Retinal pigment epithelial cell (primary cell): ENCODE measurements at regions not wholly inside any gene's neighbourhood (a gene's known extent, or its start where the extent isn't known, plus 50 kb on each side); places are given as distances from the start of the nearest gene placed in this dataset.

Experiments used
- DNase-seq: peaks from one replicate; pipeline ENCODE4 v3.0.0-alpha.2; 2010; ENCODE audit warnings: low read depth
- H3K4me3 ChIP-seq: 2 replicates; pipeline ENCODE4 v1.5.1; 2011; ENCODE audit warnings: mild to moderate bottlenecking, low read length, control low read depth, moderate library complexity
- TF ChIP-seq, protein P1 (sequence below): conservative IDR thresholded peaks from 2 replicates; pipeline ENCODE4 v1.5.1; 2011; ENCODE audit warnings: low read depth, low read length, control low read depth, inconsistent platforms

DNA sequence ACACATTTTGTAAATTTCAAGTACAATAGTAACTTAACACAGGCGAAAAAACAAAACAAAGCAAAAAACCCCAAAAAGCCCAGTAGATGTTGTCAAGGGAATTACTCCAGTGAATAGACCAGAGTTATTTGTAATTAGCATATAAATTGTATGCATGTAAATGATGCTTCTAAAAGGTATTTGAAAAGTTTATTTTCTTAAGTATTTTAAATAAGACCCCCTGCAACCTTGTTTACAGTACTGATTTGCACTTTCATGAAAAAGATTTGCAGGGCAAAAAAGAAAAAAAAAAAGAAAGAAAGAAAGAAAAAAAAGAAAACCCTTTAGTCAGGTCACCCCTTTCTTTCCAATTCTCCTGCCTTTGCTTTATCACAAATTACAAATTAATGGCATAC lies 372.3 kb upstream of the IRX2 start:
- TF ChIP-seq, protein P1, sequence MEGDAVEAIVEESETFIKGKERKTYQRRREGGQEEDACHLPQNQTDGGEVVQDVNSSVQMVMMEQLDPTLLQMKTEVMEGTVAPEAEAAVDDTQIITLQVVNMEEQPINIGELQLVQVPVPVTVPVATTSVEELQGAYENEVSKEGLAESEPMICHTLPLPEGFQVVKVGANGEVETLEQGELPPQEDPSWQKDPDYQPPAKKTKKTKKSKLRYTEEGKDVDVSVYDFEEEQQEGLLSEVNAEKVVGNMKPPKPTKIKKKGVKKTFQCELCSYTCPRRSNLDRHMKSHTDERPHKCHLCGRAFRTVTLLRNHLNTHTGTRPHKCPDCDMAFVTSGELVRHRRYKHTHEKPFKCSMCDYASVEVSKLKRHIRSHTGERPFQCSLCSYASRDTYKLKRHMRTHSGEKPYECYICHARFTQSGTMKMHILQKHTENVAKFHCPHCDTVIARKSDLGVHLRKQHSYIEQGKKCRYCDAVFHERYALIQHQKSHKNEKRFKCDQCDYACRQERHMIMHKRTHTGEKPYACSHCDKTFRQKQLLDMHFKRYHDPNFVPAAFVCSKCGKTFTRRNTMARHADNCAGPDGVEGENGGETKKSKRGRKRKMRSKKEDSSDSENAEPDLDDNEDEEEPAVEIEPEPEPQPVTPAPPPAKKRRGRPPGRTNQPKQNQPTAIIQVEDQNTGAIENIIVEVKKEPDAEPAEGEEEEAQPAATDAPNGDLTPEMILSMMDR, result no peak
- DNase-seq, result no peak
- no peak overlapping the region for H3K4me3 ChIP-seq

DNA sequence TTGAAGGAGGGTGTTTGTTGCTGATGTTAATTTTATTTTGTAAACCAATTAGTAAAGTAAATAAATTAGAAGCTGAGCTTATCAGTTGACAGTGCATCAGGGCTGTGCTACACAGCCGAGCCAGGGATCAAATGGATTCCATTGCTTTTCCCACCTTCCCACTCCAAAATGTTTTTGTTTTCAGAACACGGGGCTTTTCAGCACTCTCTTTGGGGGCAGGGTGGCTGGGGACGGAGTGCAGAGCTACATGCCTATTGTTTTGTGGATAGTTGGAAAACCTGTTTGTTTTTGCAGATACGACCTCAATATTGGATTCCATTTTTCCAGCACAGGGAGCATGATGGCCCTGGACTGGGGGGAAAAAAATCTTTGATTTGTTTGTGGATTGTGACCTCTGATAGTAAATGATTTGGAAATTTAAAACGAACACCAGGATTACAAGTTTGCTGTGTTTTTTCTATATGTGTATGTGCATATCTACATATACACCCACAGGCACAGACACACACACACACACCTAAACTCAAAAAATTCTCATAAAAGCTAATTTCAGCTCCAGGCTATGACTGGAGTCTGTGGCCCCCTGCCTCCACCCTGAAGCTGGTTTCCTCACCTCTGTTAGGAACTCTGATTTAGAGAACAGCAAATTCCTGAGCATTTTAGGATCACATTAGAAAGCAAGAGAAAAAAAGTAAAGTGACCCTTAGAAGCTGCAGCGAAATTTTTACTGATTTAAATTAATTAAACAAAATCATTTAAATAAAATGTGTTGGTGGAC lies 371.7 kb upstream of the IRX2 start:
- TF ChIP-seq, protein P1, result no peak
- no peak overlapping the region for H3K4me3 ChIP-seq

DNA sequence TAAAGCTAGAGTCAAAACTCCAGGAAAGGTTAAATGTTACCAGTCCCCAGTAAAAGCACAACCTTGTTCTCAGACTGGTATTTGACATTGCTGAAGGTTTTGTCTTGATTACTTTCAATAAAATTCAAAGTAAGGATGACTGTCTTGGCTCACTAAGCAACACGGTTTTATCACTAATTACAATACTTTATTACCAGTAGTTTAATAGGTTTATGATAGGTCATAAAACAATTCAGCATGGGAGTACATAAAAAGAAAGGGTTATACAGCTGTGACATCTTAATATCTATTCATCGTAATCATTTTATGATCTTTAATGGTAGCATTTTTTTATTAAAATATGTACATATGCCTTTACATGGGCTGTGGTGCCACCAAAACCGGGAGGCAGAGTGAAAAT lies 370.7 kb upstream of the IRX2 start:
- H3K4me3 ChIP-seq, result no peak overlapping the region
- no peak for DNase-seq
- TF ChIP-seq, protein P1, result no peak

More for the DNA sequence above, 371.7 kb upstream of the IRX2 start:
- DNase-seq, result no peak

DNA sequence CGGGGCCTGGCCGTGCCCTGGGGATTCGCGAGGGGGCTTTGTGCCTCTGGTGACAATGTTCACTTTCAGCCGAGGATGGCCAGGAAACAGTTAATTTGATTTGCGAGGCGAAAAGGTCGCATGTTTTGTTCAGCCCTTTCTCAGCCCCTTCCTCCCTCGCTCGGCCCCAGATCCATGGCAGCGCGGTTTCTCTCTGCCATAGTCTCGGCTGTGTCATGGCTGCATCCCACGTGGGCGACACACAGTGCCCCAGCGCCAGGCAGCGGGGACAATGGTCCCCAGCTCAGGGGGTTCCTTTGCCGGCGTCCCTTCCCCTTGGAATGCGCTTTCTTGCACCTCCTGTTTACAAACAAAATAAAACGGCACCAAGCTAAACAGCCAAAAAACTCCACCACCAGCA lies 370.3 kb upstream of the IRX2 start:
- no peak overlapping the region for H3K4me3 ChIP-seq
- DNase-seq, result no peak

DNA sequence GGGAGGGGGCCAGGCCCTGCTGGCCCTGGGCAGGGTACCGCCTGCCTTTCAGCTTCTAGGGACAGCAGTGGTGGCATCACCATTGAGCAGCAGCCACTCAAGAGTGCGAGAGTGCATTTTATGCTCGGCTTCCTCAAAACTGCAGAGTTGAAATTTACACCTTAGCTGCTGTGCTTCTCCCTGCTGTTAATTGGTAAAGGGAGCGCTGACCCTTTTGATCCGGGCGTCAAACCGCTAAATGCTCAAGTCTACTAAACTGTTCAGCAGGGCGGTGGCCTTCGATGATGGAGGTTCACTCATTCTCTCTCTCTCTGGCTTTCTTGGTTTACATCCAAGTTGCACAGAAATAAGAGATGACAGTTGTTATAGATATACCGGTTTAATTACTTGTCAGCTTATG lies 368.6 kb upstream of the IRX2 start:
- DNase-seq, result no peak
- no peak overlapping the region for H3K4me3 ChIP-seq
- TF ChIP-seq, protein P1, result no peak

More for the DNA sequence above, 370.3 kb upstream of the IRX2 start:
- TF ChIP-seq, protein P1, result no peak

DNA sequence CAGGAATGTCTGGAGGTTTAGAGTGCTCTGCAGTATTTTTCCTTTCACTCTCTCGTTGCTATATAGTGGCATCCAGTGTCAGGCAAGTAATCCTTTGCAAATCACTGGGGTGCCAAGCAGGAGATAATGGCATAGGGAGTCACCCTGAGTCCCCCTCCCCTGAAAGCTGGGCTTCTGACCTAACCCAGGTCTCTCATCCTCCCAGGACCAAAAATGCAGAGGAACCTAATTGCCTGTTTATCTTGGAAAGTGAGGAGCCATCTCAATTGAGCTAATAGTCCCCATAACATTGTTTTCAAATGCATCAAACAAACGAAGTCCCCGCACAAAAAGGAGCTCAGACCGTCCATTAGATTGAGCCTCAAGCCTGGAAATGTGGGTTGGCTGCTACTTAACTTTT lies 368.0 kb upstream of the IRX2 start:
- TF ChIP-seq, protein P1, result no peak
- DNase-seq, result no peak
- H3K4me3 ChIP-seq, result no peak overlapping the region

DNA sequence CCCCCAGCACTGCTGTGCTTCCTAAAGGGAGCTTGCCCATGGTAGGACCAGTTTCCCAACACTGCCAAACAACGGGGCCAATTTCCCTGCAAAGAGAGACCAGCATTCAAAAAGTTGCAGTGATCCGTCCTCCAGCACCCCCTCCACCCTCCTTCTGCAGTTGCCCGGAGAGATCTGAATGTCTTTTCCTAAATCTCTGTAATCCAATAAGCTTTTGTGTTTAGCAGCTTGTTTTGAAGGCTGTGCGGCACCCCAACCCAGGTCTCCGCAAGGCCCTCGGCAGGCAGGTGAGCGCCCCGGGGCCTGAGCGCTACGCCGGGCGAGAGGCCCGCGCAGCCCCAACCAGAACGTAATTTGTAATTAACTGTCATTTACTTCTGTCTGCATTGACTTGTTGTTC lies 366.9 kb upstream of the IRX2 start:
- DNase-seq, result no peak
- TF ChIP-seq, protein P1, result no peak
- H3K4me3 ChIP-seq, result no peak overlapping the region
